Calu3 (cell line): ENCODE measurements at regions not wholly inside any gene's neighbourhood (a gene's known extent, or its start where the extent isn't known, plus 50 kb on each side); places are given as distances from the start of the nearest gene placed in this dataset.

ENCODE experiments used
- BruUV-seq: library from RNA; stranded (reverse); fragments of 400-500 nt; replicated peaks from 2 replicates; lab custom pipeline; 2021; lab: Mats Ljungman, UMichigan
- CTCF ChIA-PET: fragments of 300-600 bp; sonication (Branson Sonifier 250); formaldehyde crosslinking; loops from one replicate; lab custom pipeline; 2022; ENCODE audit warnings: antibody characterized with exemption; lab: Charles Lee
- DNase-seq: peaks from one replicate; pipeline ENCODE4 v3.0.0; 2022
- H3K27ac Mint-ChIP-seq: one replicate; pipeline ENCODE4 v1.8.0; 2022; ENCODE audit warnings: mixed read lengths; ENCODE audit not compliant: unreplicated experiment
- H3K27me3 Mint-ChIP-seq: one replicate; pipeline ENCODE4 v1.8.0; 2022; ENCODE audit warnings: mixed read lengths; ENCODE audit not compliant: unreplicated experiment
- H3K36me3 Mint-ChIP-seq: one replicate; pipeline ENCODE4 v1.8.0; 2022; ENCODE audit warnings: mild to moderate bottlenecking, moderate library complexity, mixed read lengths; ENCODE audit not compliant: insufficient read depth, unreplicated experiment
- H3K4me1 Mint-ChIP-seq: one replicate; pipeline ENCODE4 v1.8.0; 2022; ENCODE audit warnings: mild to moderate bottlenecking, low read depth, mixed read lengths; ENCODE audit not compliant: unreplicated experiment
- H3K4me3 Mint-ChIP-seq: one replicate; pipeline ENCODE4 v1.8.0; 2022; ENCODE audit warnings: mild to moderate bottlenecking, low read depth, moderate library complexity, mixed read lengths; ENCODE audit not compliant: unreplicated experiment
- H3K9me3 Mint-ChIP-seq: one replicate; pipeline ENCODE4 v1.8.0; 2022; ENCODE audit warnings: low read depth, mixed read lengths; ENCODE audit not compliant: unreplicated experiment
- intact Hi-C: fragments of 100-400 bp; cut with micrococcal nuclease; formaldehyde crosslinking; loops from one replicate; pipeline ENCODE4 v1.10.0; 2022; ENCODE audit not compliant: unreplicated experiment
- TF ChIP-seq, protein P1 (sequence below): fragments of 200-600 bp; IDR thresholded peaks from one replicate; pipeline ENCODE4 v1.8.0; 2022; ENCODE audit warnings: antibody characterized with exemption; ENCODE audit not compliant: unreplicated experiment

DNA sequence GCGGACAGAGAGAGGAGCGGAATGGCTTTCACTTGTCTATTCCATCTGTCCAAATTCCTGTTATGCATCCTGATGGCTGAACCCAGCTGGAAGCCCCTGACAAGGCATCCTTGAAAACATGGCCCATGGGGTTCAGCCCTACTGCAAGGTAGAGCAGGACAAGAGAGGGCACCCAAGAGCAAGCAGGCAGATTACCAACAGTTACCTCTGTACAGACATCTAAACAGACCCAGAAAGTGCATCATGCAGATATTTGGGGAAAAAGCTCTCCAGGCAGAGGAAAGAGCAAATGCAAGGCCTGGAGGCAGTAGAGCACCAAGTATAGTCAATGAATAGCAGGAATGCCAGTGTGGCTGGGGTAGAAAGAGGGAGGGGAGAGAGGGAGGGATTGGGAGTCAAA, 407.5 kb downstream of the PCNX1 start:
- Mint-ChIP-seq H3K4me3 (no peak overlapping the region), H3K27me3 (no peaks in the 10 kb centered on the region), H3K27ac (no peak overlapping the region), H3K4me1 (peaks cover 5% of the 10 kb centered on the region), H3K9me3 (no peaks in the 10 kb centered on the region), H3K36me3 (peaks cover 5% of the 10 kb centered on the region)
- no peak for DNase-seq
- BruUV-seq = no TSS peak
- TF ChIP-seq, protein P1, sequence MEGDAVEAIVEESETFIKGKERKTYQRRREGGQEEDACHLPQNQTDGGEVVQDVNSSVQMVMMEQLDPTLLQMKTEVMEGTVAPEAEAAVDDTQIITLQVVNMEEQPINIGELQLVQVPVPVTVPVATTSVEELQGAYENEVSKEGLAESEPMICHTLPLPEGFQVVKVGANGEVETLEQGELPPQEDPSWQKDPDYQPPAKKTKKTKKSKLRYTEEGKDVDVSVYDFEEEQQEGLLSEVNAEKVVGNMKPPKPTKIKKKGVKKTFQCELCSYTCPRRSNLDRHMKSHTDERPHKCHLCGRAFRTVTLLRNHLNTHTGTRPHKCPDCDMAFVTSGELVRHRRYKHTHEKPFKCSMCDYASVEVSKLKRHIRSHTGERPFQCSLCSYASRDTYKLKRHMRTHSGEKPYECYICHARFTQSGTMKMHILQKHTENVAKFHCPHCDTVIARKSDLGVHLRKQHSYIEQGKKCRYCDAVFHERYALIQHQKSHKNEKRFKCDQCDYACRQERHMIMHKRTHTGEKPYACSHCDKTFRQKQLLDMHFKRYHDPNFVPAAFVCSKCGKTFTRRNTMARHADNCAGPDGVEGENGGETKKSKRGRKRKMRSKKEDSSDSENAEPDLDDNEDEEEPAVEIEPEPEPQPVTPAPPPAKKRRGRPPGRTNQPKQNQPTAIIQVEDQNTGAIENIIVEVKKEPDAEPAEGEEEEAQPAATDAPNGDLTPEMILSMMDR = no peak
- intact Hi-C loops = no loop called here
- CTCF ChIA-PET = no interaction called here

DNA sequence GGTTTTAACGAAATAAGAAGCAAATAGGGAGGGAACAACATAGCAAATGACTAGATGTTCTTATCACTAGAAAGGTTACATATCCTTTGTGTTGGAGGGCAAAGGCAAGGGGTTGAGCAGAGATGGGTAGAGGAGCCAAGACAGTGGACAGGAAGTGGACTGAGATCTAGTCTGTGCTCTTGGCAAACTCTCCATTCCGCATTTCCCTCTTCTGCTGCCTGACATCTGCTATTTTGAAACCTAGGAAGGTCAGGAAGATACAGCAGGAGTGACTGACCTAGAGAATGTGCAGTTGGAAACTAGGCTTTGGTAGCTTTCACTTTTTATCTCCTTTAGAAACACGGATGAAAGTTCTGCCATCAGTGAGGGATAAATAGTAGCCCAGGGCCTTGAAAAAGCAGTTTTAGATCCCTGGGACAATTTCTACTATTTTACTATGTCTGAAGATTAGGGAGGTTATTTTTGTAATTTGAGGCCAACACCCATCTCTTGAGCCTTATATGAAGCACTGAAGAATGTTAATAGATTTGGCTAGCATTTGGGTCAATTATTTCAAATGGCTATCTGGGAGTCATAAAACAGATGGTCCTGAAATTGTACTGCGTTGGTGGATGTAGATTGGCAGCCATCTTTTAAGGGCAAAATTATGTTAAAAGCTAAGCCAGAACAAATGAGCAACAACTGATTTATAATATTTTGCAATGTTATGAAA, 410.3 kb downstream of the PCNX1 start:
- BruUV-seq = no TSS peak
- H3K9me3 Mint-ChIP-seq = no peaks in the 10 kb centered on the region

DNA sequence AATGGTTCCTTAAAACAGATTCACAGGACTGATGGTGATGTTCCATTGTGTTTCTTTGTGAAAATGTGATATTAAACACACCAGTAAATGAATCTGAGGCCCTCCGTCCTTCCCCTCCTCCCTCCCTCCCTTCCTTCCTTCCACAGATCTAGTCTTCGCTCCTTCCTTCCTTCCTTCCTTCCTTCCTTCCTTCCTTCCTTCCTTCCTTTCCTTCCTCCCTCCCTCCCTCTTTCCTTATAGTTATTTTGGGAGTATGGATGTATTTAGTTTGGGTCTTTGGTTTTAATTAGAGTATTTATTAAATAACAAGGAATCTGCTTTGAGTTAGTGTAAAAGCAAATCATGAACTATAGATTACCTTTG, 410.8 kb downstream of the PCNX1 start:
- no TSS peak for BruUV-seq
- intact Hi-C loops = no loop called here
- peaks cover 29% of the 10 kb centered on the region for H3K36me3 Mint-ChIP-seq

More for the DNA sequence above, 410.3 kb downstream of the PCNX1 start:
- intact Hi-C loops = no loop called here
- Mint-ChIP-seq H3K27ac (no peak overlapping the region), H3K36me3 (peaks cover 29% of the 10 kb centered on the region), H3K4me3 (no peak overlapping the region), H3K4me1 (peaks cover 10% of the 10 kb centered on the region), H3K27me3 (no peaks in the 10 kb centered on the region)
- TF ChIP-seq, protein P1 = no peak
- CTCF ChIA-PET = no interaction called here
- DNase-seq = no peak

DNA sequence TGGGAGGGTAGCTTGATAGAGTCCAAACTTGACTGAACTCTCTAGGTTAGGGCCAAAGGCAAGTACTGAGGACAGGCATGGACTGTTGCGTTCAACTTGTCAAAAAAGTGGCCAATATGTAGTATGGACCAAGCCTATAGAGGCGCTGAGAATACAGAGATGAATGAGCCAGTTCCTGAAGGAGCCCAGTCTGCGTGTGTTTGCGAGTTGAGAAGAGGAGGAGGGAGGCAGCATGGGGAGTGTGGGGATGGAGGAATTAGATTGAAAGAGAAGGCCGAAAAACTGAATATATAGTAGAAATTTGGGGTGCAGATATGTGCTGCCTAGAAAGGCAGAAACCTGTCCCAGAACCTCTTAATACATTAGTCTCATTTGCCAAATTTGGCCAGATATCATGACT, 412.4 kb downstream of the PCNX1 start:
- peaks cover 29% of the 10 kb centered on the region for H3K36me3 Mint-ChIP-seq
- no peak for DNase-seq
- CTCF ChIA-PET = no interaction called here
- H3K4me1 Mint-ChIP-seq = peaks cover 27% of the 10 kb centered on the region
- H3K9me3 Mint-ChIP-seq = no peaks in the 10 kb centered on the region
- H3K4me3 Mint-ChIP-seq = peak overlapping the region; percentile 99
- peak overlapping the region; percentile 88 for H3K27ac Mint-ChIP-seq
- intact Hi-C loops = loop anchor here (2.0 to 10.0 kb wide), 5 partner anchors 179 to 535 kb away; no protein-coding TSS in a partner anchor
- no peaks in the 10 kb centered on the region for H3K27me3 Mint-ChIP-seq
- TF ChIP-seq, protein P1 = no peak
- TSS peak; percentile 37 for BruUV-seq

More for the DNA sequence above, 410.8 kb downstream of the PCNX1 start:
- Mint-ChIP-seq H3K9me3 (no peaks in the 10 kb centered on the region), H3K4me3 (no peak overlapping the region), H3K27me3 (no peaks in the 10 kb centered on the region), H3K27ac (no peak overlapping the region), H3K4me1 (peaks cover 15% of the 10 kb centered on the region)
- CTCF ChIA-PET = interaction anchor here (0.6 kb wide), 3 partner anchors 15 to 79 kb away, joined by 3 to 6 read pairs (median 5); no protein-coding TSS in a partner anchor
- TF ChIP-seq, protein P1 = no peak
- no peak for DNase-seq
